HEK293T (cell line): ENCODE measurements at regions not wholly inside any gene's neighbourhood (a gene's known extent, or its start where the extent isn't known, plus 50 kb on each side); places are given as distances from the start of the nearest gene placed in this dataset.

ENCODE experiments used
- CTCF ChIA-PET: fragments of 350-600 bp; formaldehyde crosslinking; extraction: SDS; loops from one replicate; lab custom pipeline; 2021; ENCODE audit warnings: antibody characterized with exemption, inconsistent platforms; lab: Yijun Ruan, JAX
- POLR2A ChIA-PET: fragments of 350-600 bp; formaldehyde crosslinking; extraction: SDS; loops from one replicate; lab custom pipeline; 2020; ENCODE audit warnings: antibody characterized with exemption, inconsistent platforms; lab: Yijun Ruan, JAX
- DNase-seq: peaks from one replicate; pipeline ENCODE4 v3.0.0; 2012; ENCODE audit warnings: mixed read lengths; ENCODE audit errors: extremely low spot score
- ARNT ChIP-seq: fragments of 450-650 bp; IDR thresholded peaks from 2 replicates; pipeline ENCODE4 v1.6.1; 2017; ENCODE audit warnings: mild to moderate bottlenecking
- BHLHE40 ChIP-seq: fragments of 450-650 bp; IDR thresholded peaks from 2 replicates; pipeline ENCODE4 v1.6.1; 2016; ENCODE audit warnings: mild to moderate bottlenecking, moderate library complexity, borderline replicate concordance
- CTBP1 ChIP-seq: fragments of 450-650 bp; IDR thresholded peaks from 2 replicates; pipeline ENCODE4 v1.6.1; 2016; ENCODE audit warnings: borderline replicate concordance
- ELF4 ChIP-seq: fragments of 450-650 bp; IDR thresholded peaks from 2 replicates; pipeline ENCODE4 v1.6.1; 2017; ENCODE audit warnings: antibody characterized with exemption
- FOXA1 ChIP-seq: fragments of 450-650 bp; IDR thresholded peaks from 2 replicates; pipeline ENCODE4 v1.6.1; 2016; ENCODE audit warnings: mild to moderate bottlenecking
- FOXK2 ChIP-seq: fragments of 450-650 bp; IDR thresholded peaks from 2 replicates; pipeline ENCODE4 v1.6.1; 2016; ENCODE audit warnings: mild to moderate bottlenecking
- FOXM1 ChIP-seq: fragments of 450-650 bp; IDR thresholded peaks from 2 replicates; pipeline ENCODE4 v1.6.1; 2017; ENCODE audit warnings: mild to moderate bottlenecking, borderline replicate concordance
- HDGF ChIP-seq: fragments of 450-650 bp; IDR thresholded peaks from 2 replicates; pipeline ENCODE4 v1.6.1; 2017; ENCODE audit warnings: antibody characterized with exemption, borderline replicate concordance
- L3MBTL2 ChIP-seq: fragments of 450-650 bp; conservative IDR thresholded peaks from 2 replicates; pipeline ENCODE4 v1.6.1; 2016; ENCODE audit warnings: mild to moderate bottlenecking
- LEF1 ChIP-seq: fragments of 450-650 bp; IDR thresholded peaks from 2 replicates; pipeline ENCODE4 v1.6.1; 2017; ENCODE audit warnings: mild to moderate bottlenecking, borderline replicate concordance
- NFRKB ChIP-seq: fragments of 450-650 bp; IDR thresholded peaks from 2 replicates; pipeline ENCODE4 v1.6.1; 2016; ENCODE audit warnings: mild to moderate bottlenecking, moderate library complexity
- PKNOX1 ChIP-seq: fragments of 450-650 bp; IDR thresholded peaks from 2 replicates; pipeline ENCODE4 v1.6.1; 2016
- SP1 ChIP-seq: fragments of 450-650 bp; IDR thresholded peaks from 2 replicates; pipeline ENCODE4 v1.6.1; 2017
- SUZ12 ChIP-seq: fragments of 450-650 bp; IDR thresholded peaks from 2 replicates; pipeline ENCODE4 v1.6.1; 2016; ENCODE audit warnings: mild to moderate bottlenecking
- TARDBP ChIP-seq: fragments of 450-650 bp; IDR thresholded peaks from 2 replicates; pipeline ENCODE4 v1.6.1; 2016
- ZNF384 ChIP-seq: fragments of 450-650 bp; IDR thresholded peaks from 2 replicates; pipeline ENCODE4 v1.6.1; 2016

GRCh38 chr13:95368998-95369397 lies 67.7 kb upstream of the ABCC4 start:
- ChIA-PET POLR2A (no interaction called here), CTCF (no interaction called here)
- DNase-seq, result no peak
- TF ChIP-seq FOXM1 (no peak), ELF4 (no peak), LEF1 (no peak), SP1 (no peak), PKNOX1 (no peak), SUZ12 (no peak), FOXA1 (no peak), L3MBTL2 (no peak), ZNF384 (no peak), TARDBP (no peak), CTBP1 (no peak), HDGF (no peak), FOXK2 (no peak), BHLHE40 (no peak), NFRKB (no peak), ARNT (no peak)

GRCh38 chr13:95375706-95376105 lies 74.5 kb upstream of the ABCC4 start:
- no peak for TF ChIP-seq L3MBTL2
- TF ChIP-seq ELF4, result no peak
- ChIA-PET POLR2A (no interaction called here), CTCF (interaction anchor here (0.6 kb wide), 1 partner anchor 77 kb away, joined by 3 read pairs; no protein-coding TSS in a partner anchor)
- no peak for DNase-seq

GRCh38 chr13:95378603-95379002 lies 77.4 kb upstream of the ABCC4 start:
- CTCF ChIA-PET, result no interaction called here
- TF ChIP-seq LEF1, result no peak
- no peak for TF ChIP-seq CTBP1
- no peak for TF ChIP-seq NFRKB
- no peak for TF ChIP-seq FOXK2
- no peak for TF ChIP-seq HDGF
- TF ChIP-seq ZNF384, result no peak
- no peak for TF ChIP-seq PKNOX1
- DNase-seq, result no peak
- POLR2A ChIA-PET, result no interaction called here

- peak; percentile 71 for DNase-seq
- POLR2A ChIA-PET, result interaction anchor here (0.6 kb wide), 1 partner anchor 79 kb away, joined by 3 read pairs; the partner anchor contains the start of gene ABCC4
- CTCF ChIA-PET, result interaction anchor here (0.5 to 1.8 kb wide), 20 partner anchors 12 to 196 kb away, joined by 3 to 20 read pairs (median 5); no protein-coding TSS in a partner anchor
These were observed 79.4 kb upstream of the ABCC4 start for GRCh38 chr13:95380468-95381211.

GRCh38 chr13:95381212-95381527 lies 79.9 kb upstream of the ABCC4 start:
- DNase-seq, result no peak
- POLR2A ChIA-PET, result no interaction called here
- TF ChIP-seq ELF4 (no peak), LEF1 (no peak), ARNT (no peak), SUZ12 (no peak), NFRKB (no peak), FOXK2 (no peak), HDGF (no peak), BHLHE40 (no peak), FOXA1 (no peak), PKNOX1 (no peak), TARDBP (no peak)
- CTCF ChIA-PET, result interaction anchor here (0.6 to 1.8 kb wide), 12 partner anchors 12 to 196 kb away, joined by 3 to 20 read pairs (median 5); no protein-coding TSS in a partner anchor

More at GRCh38 chr13:95380468-95381211, 79.4 kb upstream of the ABCC4 start:
- TF ChIP-seq PKNOX1, result peak; percentile 70
- no peak for TF ChIP-seq HDGF
- peak; percentile 81 for TF ChIP-seq ZNF384

GRCh38 chr13:95382411-95382810 lies 81.2 kb upstream of the ABCC4 start:
- no peak for DNase-seq
- POLR2A ChIA-PET, result no interaction called here
- CTCF ChIA-PET, result interaction anchor here (1.6 to 1.9 kb wide), 2 partner anchors 24 to 191 kb away, joined by 4 to 6 read pairs; no protein-coding TSS in a partner anchor
- TF ChIP-seq NFRKB, result no peak
- TF ChIP-seq SUZ12, result no peak
- no peak for TF ChIP-seq CTBP1
- TF ChIP-seq PKNOX1, result no peak
- TF ChIP-seq TARDBP, result no peak
- TF ChIP-seq ELF4, result no peak
- no peak for TF ChIP-seq FOXM1
- TF ChIP-seq ZNF384, result no peak
- TF ChIP-seq HDGF, result no peak
- no peak for TF ChIP-seq FOXK2
- TF ChIP-seq L3MBTL2, result no peak
- TF ChIP-seq ARNT, result no peak
- TF ChIP-seq SP1, result no peak
